Calu3 (cell line): ENCODE measurements at regions not wholly inside any gene's neighbourhood (a gene's known extent, or its start where the extent isn't known, plus 50 kb on each side); places are given as distances from the start of the nearest gene placed in this dataset.

ENCODE experiments used
- BruUV-seq: library from RNA; stranded (reverse); fragments of 400-500 nt; replicated peaks from 2 replicates; lab custom pipeline; 2021; lab: Mats Ljungman, UMichigan
- CTCF ChIA-PET: fragments of 300-600 bp; sonication (Branson Sonifier 250); formaldehyde crosslinking; loops from one replicate; lab custom pipeline; 2022; ENCODE audit warnings: antibody characterized with exemption; lab: Charles Lee
- DNase-seq: peaks from one replicate; pipeline ENCODE4 v3.0.0; 2022
- H3K27ac Mint-ChIP-seq: one replicate; pipeline ENCODE4 v1.8.0; 2022; ENCODE audit warnings: mixed read lengths; ENCODE audit not compliant: unreplicated experiment
- H3K27me3 Mint-ChIP-seq: one replicate; pipeline ENCODE4 v1.8.0; 2022; ENCODE audit warnings: mixed read lengths; ENCODE audit not compliant: unreplicated experiment
- H3K36me3 Mint-ChIP-seq: one replicate; pipeline ENCODE4 v1.8.0; 2022; ENCODE audit warnings: mild to moderate bottlenecking, moderate library complexity, mixed read lengths; ENCODE audit not compliant: insufficient read depth, unreplicated experiment
- H3K4me1 Mint-ChIP-seq: one replicate; pipeline ENCODE4 v1.8.0; 2022; ENCODE audit warnings: mild to moderate bottlenecking, low read depth, mixed read lengths; ENCODE audit not compliant: unreplicated experiment
- H3K4me3 Mint-ChIP-seq: one replicate; pipeline ENCODE4 v1.8.0; 2022; ENCODE audit warnings: mild to moderate bottlenecking, low read depth, moderate library complexity, mixed read lengths; ENCODE audit not compliant: unreplicated experiment
- H3K9me3 Mint-ChIP-seq: one replicate; pipeline ENCODE4 v1.8.0; 2022; ENCODE audit warnings: low read depth, mixed read lengths; ENCODE audit not compliant: unreplicated experiment
- intact Hi-C: fragments of 100-400 bp; cut with micrococcal nuclease; formaldehyde crosslinking; loops from one replicate; pipeline ENCODE4 v1.10.0; 2022; ENCODE audit not compliant: unreplicated experiment
- TF ChIP-seq, protein P1 (sequence below): fragments of 200-600 bp; IDR thresholded peaks from one replicate; pipeline ENCODE4 v1.8.0; 2022; ENCODE audit warnings: antibody characterized with exemption; ENCODE audit not compliant: unreplicated experiment

DNA sequence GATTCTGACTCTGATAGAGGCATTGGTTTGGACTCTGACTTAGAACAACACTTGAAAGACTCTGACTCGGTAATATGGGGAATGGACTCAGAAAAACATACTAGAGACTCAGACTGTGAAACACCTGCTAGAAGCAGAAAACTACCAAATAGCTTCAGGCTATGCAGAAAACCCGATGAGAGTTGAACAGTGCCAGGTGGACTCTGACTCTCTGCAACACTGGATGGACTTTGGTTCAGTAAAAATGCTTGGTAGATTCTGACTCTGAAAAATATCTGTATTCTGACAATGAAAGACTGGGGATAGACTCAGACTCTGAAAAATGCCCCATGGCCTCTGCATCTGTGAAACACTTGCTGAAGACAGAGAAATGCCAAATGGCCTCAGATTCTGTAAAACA lies 215.1 kb upstream of the HDX start:
- CTCF ChIA-PET: no interaction called here
- no peaks in the 10 kb centered on the region for H3K4me1 Mint-ChIP-seq
- TF ChIP-seq, protein P1, sequence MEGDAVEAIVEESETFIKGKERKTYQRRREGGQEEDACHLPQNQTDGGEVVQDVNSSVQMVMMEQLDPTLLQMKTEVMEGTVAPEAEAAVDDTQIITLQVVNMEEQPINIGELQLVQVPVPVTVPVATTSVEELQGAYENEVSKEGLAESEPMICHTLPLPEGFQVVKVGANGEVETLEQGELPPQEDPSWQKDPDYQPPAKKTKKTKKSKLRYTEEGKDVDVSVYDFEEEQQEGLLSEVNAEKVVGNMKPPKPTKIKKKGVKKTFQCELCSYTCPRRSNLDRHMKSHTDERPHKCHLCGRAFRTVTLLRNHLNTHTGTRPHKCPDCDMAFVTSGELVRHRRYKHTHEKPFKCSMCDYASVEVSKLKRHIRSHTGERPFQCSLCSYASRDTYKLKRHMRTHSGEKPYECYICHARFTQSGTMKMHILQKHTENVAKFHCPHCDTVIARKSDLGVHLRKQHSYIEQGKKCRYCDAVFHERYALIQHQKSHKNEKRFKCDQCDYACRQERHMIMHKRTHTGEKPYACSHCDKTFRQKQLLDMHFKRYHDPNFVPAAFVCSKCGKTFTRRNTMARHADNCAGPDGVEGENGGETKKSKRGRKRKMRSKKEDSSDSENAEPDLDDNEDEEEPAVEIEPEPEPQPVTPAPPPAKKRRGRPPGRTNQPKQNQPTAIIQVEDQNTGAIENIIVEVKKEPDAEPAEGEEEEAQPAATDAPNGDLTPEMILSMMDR: no peak

DNA sequence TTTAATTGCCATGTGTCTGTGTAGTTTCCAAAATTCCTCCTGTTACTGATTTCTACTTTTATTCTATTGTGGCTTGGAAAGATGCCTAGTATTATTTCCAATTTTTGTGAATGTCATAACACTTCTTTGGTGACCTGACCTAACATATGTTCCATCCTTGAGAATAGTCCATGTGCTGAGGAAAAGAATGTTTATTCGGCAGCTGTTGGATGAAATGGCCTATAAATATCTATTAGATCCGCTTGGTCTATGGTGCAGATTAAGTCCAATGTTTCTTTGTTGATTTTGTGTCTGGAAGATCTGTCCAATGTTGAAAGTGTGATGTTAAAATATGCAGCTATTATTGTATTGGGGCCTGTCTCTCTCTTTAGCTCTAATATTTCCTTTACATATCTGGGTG lies 219.2 kb upstream of the HDX start:
- H3K36me3 Mint-ChIP-seq: no peaks in the 10 kb centered on the region
- no peak overlapping the region for H3K27ac Mint-ChIP-seq
- no peak for DNase-seq
- TF ChIP-seq, protein P1: no peak
- intact Hi-C loops: no loop called here
- H3K4me1 Mint-ChIP-seq: no peaks in the 10 kb centered on the region
- H3K9me3 Mint-ChIP-seq: peaks cover 5% of the 10 kb centered on the region
- BruUV-seq: no TSS peak
- no peak overlapping the region for H3K4me3 Mint-ChIP-seq
- H3K27me3 Mint-ChIP-seq: no peaks in the 10 kb centered on the region
- CTCF ChIA-PET: no interaction called here

More for the DNA sequence above, 215.1 kb upstream of the HDX start:
- intact Hi-C loops: no loop called here
- H3K36me3 Mint-ChIP-seq: no peaks in the 10 kb centered on the region
- H3K9me3 Mint-ChIP-seq: peaks cover 3% of the 10 kb centered on the region
- H3K27ac Mint-ChIP-seq: no peak overlapping the region
- no TSS peak for BruUV-seq
- no peaks in the 10 kb centered on the region for H3K27me3 Mint-ChIP-seq
- no peak for DNase-seq
- no peak overlapping the region for H3K4me3 Mint-ChIP-seq

DNA sequence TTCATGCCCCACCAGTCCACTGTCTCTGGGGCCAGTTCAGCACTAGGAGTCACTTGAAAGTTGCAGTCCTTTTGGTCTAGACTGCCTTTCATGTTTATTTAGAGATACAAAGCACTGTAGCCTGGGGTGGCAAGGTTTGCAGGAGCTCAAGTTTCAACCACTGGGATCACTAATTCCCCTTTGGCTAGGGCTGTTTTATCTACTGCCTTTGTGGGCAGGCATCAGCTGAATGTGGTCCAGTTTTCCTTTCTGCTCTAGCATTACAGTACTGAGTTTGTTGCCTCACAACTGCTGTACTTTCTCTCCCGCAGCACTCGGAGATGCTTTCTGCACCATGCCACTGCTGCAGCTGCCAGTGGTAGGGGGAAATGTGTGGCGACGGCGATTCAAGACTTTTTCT lies 222.3 kb upstream of the HDX start:
- Mint-ChIP-seq H3K27ac (no peak overlapping the region), H3K4me3 (no peak overlapping the region), H3K4me1 (no peaks in the 10 kb centered on the region), H3K27me3 (no peaks in the 10 kb centered on the region), H3K36me3 (no peaks in the 10 kb centered on the region), H3K9me3 (peaks cover 5% of the 10 kb centered on the region)
- TF ChIP-seq, protein P1: no peak
- intact Hi-C loops: no loop called here
- no TSS peak for BruUV-seq
- DNase-seq: no peak
- CTCF ChIA-PET: no interaction called here

DNA sequence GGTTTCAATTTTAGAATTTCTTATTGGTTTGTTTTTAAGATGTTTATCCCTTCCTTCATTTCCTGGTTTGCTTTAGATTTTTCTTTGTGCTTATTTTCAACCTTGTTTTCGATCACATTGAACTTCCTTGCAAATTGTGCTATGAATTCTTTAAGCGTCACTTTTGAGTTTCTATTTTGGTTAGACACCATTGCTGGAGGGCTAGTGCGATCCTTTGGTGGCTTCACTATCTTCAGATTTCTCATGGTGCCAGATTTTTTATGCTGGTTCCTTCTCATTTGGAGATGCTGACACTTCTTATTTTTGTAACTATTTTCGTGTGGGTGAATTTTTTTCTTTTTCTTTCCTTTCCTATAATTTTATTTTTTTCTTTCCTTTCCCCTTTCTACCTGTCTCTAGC lies 227.2 kb upstream of the HDX start:
- no peaks in the 10 kb centered on the region for H3K27me3 Mint-ChIP-seq
- H3K9me3 Mint-ChIP-seq: peaks cover 3% of the 10 kb centered on the region
- BruUV-seq: no TSS peak
- H3K27ac Mint-ChIP-seq: no peak overlapping the region
- CTCF ChIA-PET: interaction anchor here (1.0 to 1.1 kb wide), 2 partner anchors 178 to 324 kb away, joined by 7 to 11 read pairs; no protein-coding TSS in a partner anchor
- TF ChIP-seq, protein P1: no peak
- no peak for DNase-seq
- intact Hi-C loops: loop anchor here (1.0 kb wide), 2 partner anchors 178 to 324 kb away; no protein-coding TSS in a partner anchor
- no peaks in the 10 kb centered on the region for H3K36me3 Mint-ChIP-seq
- no peaks in the 10 kb centered on the region for H3K4me1 Mint-ChIP-seq
- no peak overlapping the region for H3K4me3 Mint-ChIP-seq
